ENCODE measurements at regions not wholly inside any gene's neighbourhood (a gene's known extent, or its start where the extent isn't known, plus 50 kb on each side); places are given as distances from the start of the nearest gene placed in this dataset.
"Not testable (repeated sequence)": the region's sequence is repeated elsewhere in the genome, so short reads cannot be mapped to it uniquely, and the experiment has no call there.

GRCh38 chr4:74544655-74545361 is 99.9 kb downstream of the AREG start:
- peak; percentile 30 for DNase-seq (ENCODE audit: low read depth)

DNA sequence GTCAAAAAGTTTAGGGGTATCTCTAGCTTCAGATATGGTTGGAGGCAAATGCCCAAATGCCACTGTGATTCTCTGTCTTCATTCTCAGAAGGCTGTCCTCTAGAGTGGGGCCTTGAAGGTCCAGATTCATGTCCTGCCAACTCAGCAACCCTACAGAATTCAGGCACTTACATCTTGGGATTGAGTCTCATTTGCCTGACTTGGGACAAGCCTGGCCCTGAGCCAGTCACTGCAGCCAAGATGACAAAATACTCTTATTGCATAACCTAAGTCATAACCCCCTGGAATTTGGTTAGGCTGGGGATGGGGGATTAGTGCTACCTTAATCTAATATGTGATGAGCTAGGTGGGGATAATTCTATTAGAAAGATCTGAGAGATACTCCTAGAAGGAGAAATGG is 100.5 kb downstream of the AREG start:
- peak; percentile 40 for DNase-seq (ENCODE audit: low read depth)

DNA sequence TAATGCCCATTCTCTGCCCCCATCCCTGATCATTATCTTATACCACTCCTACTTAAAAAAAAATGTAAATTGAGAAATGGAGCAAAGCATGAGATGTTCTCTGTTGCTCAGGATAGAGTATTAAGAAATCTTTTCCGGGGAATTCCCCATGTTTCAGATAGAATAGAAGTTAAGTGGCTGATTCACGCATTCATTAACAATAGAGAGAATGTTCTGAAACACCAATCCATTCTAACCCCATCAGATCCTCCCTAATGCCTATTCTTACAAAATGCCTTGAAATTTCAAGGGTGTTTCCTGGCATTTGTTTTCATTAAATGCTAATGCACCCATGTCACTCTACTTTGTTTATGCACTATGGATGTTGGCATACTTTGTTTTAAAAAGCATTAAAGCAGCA is 101.1 kb downstream of the AREG start:
- DNase-seq (ENCODE audit: low read depth) = peak; percentile 81

DNA sequence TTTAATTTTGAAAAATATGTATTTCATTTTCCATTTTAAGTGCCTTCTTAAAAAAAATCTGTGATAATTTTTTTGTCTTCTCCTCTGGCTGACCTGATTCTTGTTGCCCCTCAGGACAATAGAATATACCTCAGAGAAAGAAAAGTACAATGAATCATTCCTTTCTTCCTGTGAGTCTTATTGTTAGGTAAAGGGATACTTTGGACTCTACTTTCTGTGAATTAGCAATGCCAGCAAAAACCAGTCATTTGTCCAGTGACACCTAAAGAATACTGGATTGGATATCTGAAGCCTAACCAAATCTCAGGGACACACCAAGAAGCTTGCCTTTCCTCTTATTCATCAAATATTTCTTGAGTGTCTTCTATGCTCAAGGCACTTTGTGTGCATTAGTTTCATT is 102.1 kb downstream of the AREG start:
- peak; percentile 26 for DNase-seq (ENCODE audit: low read depth)

GRCh38 chr4:74548561-74548960 is 103.6 kb downstream of the AREG start:
- no peak for DNase-seq (ENCODE audit: low read depth)

GRCh38 chr4:74549936-74550335 is 105.0 kb downstream of the AREG start:
- peak; percentile 82 for DNase-seq (ENCODE audit: low read depth)

DNA sequence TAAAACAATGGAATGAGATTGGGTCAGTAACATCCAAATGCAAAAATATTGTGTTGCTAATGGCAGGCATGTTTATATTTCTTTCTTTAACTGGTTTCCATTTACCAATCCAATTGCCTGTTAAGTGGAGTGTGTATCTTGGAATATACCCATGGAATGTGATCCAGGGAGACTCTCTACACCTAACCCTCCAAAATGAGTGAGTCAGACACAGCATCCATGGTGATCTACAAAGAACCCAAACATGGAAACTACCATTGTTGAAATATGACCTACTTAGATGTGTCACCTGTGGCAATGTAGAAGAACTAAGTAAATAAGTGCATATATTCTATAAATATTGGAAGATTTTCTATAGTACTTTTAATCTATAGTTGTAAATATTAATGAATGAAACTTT is 110.3 kb downstream of the AREG start:
- DNase-seq (ENCODE audit: low read depth) = no peak

DNA sequence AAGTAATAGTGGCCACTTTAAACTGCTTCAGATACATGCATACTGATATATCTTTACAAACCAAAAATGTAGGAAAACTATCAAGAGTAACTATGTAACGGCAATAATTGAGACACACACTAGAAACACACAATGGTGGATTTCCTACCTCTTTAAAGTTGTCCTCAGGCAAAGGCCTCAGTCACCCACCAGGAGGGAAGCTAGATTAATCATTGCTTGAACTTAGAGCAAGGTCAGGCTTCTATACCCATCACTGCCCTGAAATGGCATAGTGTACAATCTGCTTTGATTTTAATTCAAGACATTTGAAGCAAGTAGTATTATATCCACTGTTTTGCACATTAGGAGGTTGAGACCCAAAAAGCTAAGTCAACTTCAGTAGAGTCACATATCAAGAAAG is 110.9 kb downstream of the AREG start:
- no peak for DNase-seq (ENCODE audit: low read depth)

- DNase-seq (ENCODE audit: low read depth) = no peak
These were observed 114.9 kb downstream of the AREG start for GRCh38 chr4:74559853-74560252.

- DNase-seq (ENCODE audit: low read depth) = no peak
These were observed 123.0 kb downstream of the AREG start for GRCh38 chr4:74567981-74568380.

- no peak for DNase-seq (ENCODE audit: low read depth)
These were observed 125.2 kb downstream of the AREG start for GRCh38 chr4:74570095-74570494.

DNA sequence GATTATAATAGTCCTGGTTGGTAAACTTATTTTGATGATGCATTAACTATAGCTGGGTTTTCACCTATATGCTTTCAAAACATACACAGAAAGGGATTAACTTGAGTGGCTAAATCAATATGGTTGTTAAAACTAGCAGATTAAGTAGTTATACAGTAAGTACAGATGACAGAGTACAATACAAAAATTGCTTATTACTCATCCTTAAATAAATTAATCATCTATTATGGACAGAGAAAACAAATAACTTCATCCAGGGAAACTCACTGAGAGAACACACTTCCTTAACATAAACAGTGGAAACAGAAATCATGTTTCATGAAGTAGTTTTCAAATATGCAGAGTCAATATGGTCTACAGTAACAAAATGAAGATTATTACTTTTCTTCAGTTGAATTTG is 133.4 kb downstream of the AREG start:
- no peak for DNase-seq (ENCODE audit: low read depth)

DNA sequence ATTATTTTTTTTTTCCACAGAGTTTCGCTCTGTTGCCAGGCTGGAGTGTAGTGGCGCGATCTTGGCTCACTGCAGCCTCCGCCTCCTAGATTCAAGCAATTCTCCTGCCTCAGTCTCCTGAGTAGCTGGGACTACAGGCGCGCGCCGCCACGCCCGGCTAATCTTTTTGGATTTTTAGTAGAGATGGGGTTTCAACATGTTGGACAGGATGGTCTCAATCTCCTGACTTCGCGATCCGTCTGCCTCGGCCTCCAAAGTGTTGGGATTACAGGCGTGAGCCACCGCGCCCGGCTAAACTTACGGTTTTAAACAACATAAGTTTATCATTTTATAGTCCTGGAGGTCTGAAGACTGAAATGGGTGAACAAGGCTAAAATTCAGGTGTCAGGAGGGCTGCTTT is 133.9 kb downstream of the AREG start:
- DNase-seq (ENCODE audit: low read depth) = not testable (repeated sequence)

- DNase-seq (ENCODE audit: low read depth) = peak; percentile 22
These were observed 138.3 kb downstream of the AREG start for GRCh38 chr4:74583089-74583700.

GRCh38 chr4:74583757-74584156 is 138.8 kb downstream of the AREG start:
- DNase-seq (ENCODE audit: low read depth) = no peak

- no peak for DNase-seq (ENCODE audit: low read depth)
These were observed 143.4 kb downstream of the AREG start for GRCh38 chr4:74588350-74588749.

DNA sequence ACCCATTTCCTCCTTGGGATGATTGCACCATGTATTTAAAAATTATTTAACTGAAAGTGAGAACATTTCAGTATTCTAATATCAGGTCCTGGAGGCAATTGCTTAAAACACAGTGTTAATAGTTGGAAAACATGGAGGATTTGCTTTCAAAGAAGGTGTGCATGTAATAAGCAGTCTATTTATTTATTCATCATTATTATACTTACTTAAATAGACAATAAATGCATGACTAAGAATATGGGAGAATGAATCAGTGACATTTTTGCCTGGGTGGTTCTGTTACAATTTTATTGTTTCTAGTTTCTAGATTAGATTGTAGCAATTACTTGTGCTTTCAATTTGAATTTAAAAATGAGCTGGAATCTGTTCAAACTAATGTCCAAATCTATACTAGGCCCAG is 145.5 kb downstream of the AREG start:
- DNase-seq (ENCODE audit: low read depth) = no peak

DNA sequence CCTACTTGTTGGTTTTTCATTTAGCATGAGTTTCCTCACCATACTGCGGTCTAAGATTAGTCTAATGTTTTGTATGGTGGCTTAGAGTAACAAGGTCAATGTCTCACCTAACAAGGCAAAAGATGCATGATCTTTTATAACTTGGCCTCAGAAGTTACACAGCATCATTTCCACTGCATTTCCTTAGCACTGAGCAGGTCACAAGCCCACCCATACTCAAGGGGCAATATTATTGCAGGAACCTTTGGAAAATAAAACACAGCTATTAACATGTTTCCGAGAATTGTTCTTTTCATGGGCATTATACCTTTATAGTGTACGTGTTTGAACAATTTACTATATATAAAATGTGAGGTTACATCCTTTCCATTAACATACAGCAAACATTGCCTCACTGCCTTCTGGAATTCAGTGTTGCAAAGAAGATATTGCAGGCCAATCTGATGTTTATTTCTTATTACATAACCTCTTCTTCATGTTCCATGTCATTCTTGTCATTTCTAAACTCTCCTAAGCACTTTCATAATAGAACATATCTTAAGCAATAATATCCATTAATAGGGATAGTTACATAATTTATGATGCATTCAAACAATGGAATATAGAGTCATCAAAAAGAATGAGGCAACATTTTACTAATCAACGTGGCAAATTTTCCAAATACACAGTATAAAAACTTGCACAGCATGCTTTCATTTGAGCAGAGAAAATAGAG is 153.8 kb downstream of the AREG start:
- DNase-seq (ENCODE audit: low read depth) = no peak

DNA sequence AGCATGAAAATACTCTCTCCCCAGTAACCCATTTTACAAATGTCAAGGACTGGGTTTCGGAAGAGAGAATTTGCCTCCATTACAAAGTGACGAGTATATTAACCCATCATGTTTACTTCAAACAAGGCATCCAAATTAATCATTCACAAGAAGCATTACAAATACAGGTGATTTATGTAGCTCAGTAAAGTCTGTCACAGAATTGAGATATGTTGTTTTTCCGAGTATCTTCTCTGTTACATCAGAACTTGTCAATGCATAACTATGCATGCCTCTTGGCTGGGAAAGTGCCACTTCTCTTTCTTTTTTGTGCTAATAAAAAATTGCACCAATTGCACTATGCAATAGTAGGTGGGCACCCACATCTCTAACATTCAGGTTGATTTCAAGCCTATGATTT is 158.2 kb downstream of the AREG start:
- no peak for DNase-seq (ENCODE audit: low read depth)

- DNase-seq (ENCODE audit: low read depth) = peak; percentile 64
These were observed 163.4 kb downstream of the AREG start for GRCh38 chr4:74608151-74608949.

- no peak for DNase-seq (ENCODE audit: low read depth)
These were observed 165.6 kb downstream of the AREG start for GRCh38 chr4:74610491-74610890.

- no peak for DNase-seq (ENCODE audit: low read depth)
These were observed 167.9 kb downstream of the AREG start for GRCh38 chr4:74612837-74613236.

- no peak for DNase-seq (ENCODE audit: low read depth)
These were observed 168.3 kb downstream of the AREG start for GRCh38 chr4:74613266-74613665.
